NCI-H1105 treated with DMSO at 0.1 percent for 48 hours (cell line): ENCODE measurements at regions not wholly inside any gene's neighbourhood (a gene's known extent, or its start where the extent isn't known, plus 50 kb on each side); places are given as distances from the start of the nearest gene placed in this dataset.
"Not testable (repeated sequence)": the region's sequence is repeated elsewhere in the genome, so short reads cannot be mapped to it uniquely, and the experiment has no call there.

ENCODE experiments used
- DNase-seq: peaks from one replicate; lab custom pipeline; 2025; lab: John Stamatoyannopoulos, UW

DNA sequence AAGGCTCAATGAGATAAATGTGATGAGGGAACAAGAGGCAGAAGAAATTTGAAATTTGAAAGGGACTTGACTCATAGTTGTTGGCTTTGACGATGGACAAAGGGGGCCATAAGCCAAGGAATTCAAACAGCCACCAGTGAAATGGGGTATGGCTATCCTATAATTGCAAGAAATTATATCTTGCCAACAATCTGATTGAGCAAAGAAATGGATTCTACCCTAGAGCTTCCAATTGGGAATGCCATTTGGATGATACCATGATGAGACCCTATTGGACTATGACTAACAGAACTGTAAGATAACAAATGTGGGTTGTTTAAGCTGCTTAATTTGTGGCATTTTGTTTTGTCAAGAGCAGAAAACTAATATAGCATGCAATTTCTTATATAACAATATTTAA is 270.1 kb upstream of the ARSJ start:
- no peak for DNase-seq

DNA sequence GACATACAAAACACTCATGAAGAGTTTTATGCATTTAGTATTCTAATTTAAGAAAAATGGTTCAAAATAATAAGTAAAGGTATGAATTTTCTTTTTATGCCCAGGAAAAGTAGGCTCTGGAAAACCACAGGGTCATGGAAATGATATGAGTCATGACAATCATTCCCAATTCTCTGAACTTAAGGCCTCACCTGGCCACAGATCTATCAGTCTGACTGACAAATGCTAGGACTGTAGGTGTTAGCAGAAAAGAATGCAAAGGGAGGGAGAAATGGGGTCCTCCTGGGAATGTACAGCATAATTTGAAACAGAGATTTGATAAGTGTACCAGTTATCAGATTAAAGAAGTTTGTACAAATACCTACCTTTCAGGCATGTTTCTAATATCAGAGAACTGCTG is 270.5 kb upstream of the ARSJ start:
- DNase-seq = no peak

DNA sequence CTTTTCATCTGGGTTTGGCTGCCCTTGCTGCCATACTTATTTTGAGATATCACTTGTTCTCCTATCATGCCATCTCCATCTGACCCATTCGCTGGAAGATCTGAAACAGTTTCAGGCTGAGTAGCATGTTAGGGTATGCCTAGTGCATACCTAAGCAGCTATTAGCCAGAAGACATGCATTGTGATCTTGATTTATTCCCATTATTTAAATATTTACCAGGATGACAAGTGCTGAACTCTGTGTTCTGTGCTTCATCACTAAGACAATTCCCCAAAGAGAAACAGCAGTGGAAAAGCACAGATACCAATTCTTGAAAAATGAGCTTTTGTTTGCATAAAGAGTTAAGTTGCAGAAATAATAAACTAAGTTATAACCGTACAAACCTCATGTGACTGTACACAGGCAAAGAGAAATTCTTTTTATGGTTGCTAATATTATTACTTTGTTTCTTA is 271.0 kb upstream of the ARSJ start:
- no peak for DNase-seq

DNA sequence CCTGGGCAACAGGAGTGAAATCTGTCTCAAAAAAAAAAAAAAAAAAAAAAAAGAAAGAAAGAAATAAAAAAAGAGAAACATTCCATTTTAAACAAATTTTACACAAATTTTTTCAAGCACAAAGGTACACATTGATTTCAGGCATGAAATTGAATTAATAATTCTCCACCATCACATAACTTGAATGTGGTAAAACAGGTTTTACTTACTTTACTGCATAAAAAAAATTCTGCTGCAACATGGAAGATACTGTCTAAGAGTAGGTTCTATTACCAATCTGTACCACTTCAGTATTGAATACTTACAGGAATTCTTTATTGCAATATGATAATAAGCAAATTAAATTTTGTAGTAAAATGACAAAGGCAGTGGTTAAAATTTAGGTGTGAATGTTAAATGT is 271.6 kb upstream of the ARSJ start:
- DNase-seq = no peak

DNA sequence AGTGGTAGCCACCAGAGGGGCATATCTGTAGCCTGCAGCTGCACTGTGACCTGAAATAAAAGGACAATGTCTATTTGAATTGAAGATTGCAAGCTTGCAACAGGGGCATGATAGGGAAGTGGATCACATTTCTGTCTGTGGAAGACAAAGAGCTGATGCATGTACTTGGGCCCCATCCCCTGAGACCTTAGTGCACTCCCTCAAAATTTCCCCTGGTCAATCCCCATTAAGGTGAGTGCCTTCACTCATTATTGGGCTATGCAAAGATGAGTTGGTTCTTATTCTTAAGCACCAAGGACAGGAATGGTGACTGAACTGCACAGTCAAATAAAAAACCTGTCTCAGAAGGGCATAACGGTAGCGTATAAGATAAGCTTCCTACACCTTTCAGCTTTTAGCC is 273.1 kb upstream of the ARSJ start:
- no peak for DNase-seq

DNA sequence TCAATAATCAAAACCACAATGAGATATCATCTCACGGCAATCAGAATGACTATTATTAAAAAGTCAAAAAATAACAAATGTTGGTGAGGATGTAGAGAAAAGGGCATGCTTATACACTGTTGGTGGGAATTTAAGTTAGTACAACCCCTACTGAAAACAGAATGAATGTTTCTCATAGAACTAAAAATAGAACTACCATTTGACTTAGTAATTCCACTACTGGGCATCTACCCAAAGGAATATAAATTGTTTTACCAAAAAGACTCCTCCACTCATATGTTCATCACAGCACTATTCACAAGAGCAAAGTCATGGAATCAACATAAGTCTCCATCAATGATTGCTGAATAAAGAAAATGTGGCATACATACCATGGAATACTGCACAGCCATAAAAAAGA is 278.1 kb upstream of the ARSJ start:
- DNase-seq = no peak

DNA sequence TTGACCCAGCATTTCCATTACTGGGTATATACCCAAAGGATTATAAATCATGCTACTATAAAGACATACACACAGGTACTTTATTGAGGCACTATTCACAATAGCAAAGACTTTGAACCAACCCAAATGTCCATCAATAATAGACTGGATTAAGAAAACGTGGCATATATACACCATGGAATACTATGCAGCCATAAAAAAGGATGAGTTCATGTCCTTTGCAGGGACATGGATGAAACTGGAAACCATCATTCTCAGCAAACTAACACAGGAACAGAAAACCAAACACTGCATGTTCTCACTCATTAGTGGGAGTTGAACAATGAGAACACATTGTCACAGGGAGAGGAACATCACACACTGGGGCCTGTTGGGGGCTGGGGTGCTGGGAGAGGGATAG is 283.0 kb upstream of the ARSJ start:
- not testable (repeated sequence) for DNase-seq

DNA sequence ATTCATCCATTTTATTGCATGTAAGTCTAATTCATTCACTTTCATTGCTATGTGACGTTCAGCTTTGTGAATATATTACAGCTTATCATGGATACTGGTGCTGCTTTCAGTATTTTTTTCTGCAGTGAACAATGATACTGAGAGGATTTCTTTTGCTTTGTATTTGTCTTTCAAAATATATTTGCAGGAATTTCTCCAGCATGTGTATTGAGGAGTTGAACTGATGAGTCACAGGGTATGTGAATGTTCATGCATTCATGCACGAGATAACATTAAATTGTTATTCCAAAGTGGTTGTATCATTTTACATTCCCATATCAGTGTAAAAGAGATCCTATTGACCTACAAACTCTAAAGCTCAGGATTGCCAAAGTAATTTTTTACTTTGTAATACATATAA is 283.8 kb upstream of the ARSJ start:
- DNase-seq = no peak

DNA sequence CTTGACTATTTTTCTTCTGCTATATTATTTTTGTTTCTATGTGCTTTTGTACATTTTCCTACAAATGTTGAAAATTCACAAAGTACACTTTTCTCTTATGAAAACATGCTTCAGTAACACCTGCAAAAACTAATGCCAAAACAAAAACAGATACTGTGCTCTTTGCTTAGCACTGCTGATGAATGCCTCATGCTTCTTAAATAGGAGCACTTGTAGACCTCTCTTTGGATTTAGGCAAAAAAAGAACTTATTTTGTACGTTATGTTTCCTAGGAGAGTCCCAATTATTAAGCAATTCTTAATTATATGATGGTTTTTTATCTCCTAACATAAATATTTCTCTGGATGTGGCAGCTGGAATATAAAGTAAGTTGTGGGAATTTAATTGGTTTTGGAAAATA is 285.0 kb upstream of the ARSJ start:
- no peak for DNase-seq

DNA sequence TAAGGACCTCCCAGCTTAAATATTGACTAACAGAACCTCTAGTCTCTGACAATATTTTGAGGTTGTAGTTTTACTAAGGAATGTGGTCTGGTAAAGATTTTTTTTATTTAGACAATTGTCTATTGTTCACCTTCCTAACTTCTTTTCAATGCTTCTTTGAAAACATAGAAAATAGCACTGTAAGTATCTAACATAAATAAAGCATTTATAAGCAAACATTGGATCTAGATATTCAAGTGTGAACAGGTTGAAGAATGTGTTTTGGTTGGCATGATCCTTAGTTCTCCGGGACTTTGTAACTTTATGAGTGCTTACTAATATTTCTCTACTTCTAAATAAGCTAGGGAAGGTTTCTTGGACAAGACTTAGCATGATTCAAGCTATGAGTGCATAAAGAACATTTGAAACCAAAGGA is 285.4 kb upstream of the ARSJ start:
- DNase-seq = no peak

DNA sequence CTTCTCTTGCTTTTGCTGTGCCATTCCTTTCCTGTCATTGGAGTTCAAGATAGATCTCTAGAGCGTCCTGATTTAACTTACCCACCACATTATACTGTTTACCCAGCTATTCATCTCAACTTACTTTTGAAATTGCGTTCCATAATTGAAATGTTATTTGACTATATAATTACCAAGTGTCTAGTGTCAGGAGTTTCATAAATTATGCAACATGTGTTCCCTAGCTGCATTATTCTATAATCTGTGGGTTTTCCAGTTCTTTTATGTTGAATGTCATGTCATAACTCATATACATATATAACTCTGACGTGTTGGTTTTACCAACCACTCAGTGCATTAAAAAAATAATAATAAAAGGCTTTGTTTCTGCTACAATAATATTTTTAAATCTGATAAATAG is 285.9 kb upstream of the ARSJ start:
- peak; percentile 38 for DNase-seq

DNA sequence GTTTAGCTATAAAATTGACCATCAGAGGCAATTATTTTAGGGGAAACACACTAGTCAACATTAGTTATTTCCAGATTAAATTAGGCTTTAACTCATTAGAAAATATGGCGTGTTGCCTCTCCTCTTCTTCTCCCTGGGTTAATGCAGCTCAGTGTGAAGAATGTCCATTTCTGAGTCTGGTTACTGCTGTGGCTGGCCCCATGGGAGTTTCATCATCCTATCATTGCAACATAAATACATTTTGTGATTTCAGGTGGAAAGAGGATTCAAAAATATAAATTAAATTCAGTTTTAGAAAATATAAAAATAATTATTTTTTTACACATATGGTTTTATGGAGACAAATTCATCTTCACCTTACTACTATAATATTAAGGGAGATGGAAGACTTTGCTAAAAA is 288.5 kb upstream of the ARSJ start:
- DNase-seq = no peak

DNA sequence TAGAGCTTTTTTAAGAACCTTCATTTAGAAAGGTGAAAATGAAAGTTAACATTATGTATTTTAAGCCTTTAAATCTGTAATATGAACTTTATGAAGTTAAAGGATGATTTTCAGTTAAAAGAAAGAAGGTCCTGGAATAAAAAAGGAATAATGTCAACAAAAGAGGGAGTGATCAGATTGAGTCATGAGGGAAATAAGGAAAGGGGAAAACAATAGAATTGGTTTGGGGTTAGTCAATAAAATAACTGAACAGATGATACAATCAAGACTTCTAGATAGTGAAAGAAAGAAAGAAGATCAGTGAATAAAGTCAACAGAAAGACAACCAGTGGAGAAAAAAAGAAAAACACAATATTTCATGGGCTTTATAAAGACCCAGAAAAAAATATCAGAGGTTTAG is 291.6 kb upstream of the ARSJ start:
- no peak for DNase-seq

DNA sequence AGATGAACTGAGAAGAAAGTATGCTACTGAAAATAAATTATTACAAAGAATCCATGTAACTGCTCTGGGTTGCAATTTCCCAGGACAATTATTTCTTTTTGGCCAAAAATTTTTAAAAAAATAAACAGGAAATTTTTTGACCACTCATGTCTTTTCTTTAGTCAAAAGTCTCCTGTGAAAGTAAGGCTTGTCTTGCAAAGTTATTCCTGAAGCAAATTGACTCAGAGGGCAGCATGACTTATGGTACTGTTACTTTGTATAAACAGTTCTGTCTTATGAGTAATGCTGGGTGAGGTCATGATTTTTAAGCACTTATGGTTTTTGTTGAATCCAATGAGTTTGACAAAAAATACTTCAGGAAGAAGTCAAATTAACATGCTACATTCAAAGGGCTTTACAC is 292.8 kb upstream of the ARSJ start:
- no peak for DNase-seq

DNA sequence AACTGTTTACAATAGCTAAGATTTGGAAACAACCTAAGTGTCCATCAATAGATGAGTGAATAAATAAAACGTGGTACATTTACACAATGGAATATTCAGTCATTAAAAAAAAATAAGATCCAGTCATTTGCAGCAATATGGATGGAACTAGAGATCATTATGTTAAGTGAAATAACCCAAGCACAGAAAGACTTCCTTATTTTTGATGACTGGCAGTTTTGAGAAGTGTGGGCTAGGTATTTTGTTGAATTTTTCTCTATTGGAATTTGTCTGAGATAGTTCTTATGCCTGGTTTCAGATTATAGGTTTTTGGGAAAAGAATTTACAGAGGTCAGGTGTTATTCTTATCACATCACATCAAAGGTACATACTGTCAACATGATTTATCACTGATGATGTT is 293.8 kb upstream of the ARSJ start:
- DNase-seq = no peak

DNA sequence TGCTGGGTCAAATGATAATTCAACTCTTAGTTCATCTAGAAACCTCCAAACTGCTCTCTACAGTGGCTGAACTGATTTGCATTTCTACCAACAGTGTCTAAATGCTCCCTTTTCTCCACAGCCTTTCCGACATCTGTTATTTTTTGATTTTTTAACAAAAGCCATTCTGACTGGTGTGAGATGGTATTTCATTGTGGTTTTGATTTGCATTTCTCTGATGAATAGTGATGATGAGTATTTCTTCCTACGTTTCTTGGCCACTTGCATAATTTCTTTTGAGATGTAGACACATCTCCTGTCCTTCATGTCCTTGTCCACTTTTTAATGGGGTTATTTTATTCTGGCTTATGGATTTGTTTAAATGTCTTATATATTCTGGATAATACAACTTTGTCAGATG is 298.2 kb upstream of the ARSJ start:
- no peak for DNase-seq

DNA sequence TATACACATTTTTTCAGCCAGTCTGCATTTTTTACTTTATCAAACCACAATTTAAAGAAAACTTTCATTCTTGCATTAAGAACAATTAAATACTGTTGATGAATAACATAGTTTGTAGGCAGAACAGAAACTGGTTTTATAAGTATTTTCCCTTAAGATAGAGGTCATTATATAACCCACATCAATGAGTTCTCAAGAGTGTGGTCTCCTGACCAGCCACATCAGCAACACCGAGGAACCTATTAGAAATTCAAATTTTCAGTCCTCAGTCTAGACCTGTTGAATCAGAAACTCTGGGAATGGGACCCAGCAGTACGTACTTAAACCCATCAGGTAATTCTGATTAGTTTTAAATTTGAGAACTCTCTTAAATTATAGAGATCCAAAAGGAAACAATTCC is 299.6 kb upstream of the ARSJ start:
- DNase-seq = no peak

DNA sequence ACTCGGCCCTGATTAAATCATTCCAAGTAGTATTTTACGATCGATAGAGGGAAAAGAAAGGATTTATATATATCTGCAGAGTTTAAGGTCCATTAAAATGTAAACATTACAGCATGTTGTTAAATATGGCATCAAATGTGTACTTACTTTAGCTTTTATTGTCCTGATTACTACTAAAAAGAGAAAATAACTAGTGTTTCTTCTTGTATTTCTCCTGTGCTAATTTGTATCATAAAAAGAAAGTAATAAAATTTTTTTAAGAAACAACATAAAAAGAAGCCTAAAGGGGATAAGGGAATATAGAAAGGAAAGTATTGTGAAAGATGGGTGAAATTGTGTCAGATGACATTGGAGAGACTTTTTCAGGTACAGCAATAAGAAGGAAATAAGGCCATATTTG is 300.3 kb upstream of the ARSJ start:
- no peak for DNase-seq

DNA sequence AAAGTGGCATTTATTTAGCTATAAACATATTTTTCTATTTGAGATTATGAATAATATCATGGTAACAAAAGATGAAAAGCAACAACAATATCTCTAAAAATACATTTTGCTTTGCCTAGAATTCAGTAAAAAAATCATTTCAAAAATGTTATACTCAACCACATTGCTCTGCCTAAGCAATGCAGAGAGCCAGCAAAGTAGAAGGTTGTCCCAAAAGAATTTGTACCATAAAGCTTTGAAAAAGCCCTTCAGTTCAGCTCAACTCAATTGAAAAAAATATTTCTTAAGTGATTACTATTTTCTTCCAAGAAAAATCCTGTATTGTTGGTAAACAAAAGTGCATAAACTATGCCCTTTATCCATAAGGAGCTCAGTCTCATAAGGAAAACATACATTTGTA is 301.2 kb upstream of the ARSJ start:
- no peak for DNase-seq

DNA sequence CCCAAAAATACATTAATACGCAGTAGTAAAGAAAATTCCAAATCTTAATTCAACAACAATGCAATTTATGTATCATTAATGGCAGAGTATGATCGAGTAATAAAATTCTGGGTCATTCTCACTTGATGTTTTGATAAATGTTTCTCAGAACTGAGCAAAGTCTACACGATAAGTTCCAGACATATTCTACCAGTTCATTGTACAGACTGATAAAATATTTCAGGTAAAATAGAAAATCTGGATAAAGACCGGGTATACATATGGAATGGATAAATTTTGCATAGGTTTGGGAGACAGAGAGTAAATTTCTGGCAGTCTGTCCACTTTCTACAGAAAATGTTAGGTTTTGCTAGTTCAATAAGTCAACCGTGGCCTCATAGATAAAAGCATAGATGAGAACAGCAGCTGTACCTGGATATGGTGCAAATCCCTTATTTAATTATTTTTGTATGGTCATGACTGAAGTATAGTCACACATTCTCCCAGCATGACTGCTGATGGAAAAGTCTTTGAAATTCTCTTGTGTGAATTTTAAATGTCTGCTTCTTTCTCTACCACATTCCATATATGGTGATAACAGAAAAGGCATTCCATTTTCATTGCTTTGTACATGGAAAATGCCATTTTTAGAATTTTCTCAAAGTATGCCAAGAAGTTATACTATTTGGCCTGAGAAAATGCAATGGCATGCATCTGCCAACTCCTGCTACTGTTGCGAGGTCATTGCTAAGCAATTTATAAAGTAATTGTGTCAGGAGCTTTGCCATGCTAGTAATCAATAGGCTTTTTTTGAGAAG is 301.9 kb upstream of the ARSJ start:
- no peak for DNase-seq

DNA sequence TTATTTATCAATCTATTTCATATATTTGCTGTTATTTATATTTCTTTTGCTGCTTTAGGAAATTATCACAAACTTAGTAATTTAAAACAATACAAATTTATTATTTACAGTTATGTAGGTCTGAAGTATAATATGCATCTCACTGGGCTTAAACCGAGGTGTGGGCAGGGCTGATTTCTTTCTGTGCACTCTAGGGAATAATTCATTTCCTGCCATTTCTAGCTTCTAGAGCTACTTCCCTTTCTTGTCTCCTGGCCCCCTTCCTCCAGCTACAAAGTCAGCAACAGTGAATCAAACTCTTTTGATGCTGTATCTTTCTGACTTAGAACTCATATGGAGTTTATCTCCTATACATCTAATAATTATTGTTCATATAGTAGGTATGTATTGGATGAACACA is 303.5 kb upstream of the ARSJ start:
- no peak for DNase-seq

DNA sequence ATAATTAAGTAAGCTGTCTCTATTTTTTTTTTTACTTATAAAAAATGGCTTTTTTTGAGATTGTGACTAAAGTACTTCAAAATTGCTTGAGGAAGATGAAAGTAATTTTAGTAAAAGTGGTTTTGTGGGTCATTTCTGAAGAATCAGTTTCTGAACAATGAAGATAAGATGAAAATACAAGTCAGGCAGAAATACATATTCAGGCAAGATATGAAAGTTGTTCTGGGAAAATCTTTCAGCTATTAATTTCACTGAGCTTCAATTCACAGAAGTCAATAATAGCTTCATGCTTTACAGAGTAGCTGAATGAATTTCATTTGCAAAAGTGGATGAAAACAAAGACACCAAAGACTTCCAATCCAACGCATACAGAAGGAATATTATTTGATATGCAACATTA is 305.2 kb upstream of the ARSJ start:
- DNase-seq = no peak

DNA sequence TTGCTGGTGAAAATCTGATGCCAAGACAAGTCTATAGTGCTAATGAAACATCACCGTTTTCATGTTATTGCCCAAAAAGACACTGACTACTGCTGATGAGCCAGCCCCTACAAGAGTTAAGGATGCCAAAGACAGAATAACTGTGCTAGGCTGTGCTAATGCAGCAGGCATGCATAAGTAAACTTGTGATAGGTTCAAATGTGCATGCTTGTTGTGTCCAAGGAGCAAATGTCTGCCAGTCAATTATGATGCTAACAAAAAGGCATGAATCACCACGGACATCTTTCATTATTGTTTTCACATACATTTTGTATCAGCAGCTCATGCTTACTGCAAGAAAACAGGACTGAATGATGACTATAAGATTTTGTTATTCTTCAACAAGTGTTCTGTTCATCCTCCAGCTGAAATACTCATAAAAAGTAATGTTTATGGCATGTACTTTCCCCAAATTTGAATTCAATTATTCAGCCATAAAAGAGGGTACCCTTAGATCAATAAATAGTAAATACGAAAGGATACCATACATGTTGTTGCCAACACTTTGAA is 306.9 kb upstream of the ARSJ start:
- no peak for DNase-seq

DNA sequence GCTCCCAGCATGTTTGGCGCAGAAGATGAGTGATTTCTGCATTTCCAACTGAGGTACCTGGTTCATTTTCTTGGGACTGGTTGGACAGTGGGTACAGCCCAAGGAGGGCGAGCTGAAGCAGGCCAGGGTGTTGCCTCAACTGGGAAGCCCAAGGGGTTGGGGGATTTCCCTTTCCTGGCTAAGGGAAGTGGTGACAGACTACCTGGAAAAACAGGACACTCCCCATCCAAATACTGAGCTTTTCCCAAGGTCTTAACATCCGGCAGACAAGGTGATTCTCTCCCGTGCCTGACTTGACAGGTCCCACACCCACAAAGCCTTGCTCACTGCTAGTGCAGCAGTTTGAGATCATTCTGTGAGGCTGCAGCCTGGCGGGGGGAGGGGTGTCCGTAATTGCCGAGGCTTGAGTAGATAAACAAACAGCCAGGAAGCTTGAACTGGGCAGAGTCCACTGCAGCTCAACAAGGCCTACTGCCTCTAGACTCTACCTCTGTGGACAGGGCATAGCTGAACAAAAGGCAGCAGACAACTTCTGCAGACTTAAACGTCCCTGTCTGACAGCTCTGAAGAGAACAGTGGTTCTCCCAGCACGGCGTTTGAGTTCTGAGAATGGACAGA is 307.7 kb upstream of the ARSJ start:
- no peak for DNase-seq
